GM18505 (cell line): ENCODE measurements at regions not wholly inside any gene's neighbourhood (a gene's known extent, or its start where the extent isn't known, plus 50 kb on each side); places are given as distances from the start of the nearest gene placed in this dataset.

Source experiments
- ATAC-seq: cut with Tn5 transposase; IDR thresholded peaks from one replicate; pipeline ENCODE4 v1.9.1; 2021; ENCODE audit not compliant: unreplicated experiment
- POLR2A ChIP-seq: IDR thresholded peaks from 4 replicates; pipeline ENCODE4 v1.6.1; 2011; ENCODE audit warnings: borderline replicate concordance; ENCODE audit not compliant: insufficient read depth, insufficient read length; ENCODE audit errors: extremely low read depth

DNA sequence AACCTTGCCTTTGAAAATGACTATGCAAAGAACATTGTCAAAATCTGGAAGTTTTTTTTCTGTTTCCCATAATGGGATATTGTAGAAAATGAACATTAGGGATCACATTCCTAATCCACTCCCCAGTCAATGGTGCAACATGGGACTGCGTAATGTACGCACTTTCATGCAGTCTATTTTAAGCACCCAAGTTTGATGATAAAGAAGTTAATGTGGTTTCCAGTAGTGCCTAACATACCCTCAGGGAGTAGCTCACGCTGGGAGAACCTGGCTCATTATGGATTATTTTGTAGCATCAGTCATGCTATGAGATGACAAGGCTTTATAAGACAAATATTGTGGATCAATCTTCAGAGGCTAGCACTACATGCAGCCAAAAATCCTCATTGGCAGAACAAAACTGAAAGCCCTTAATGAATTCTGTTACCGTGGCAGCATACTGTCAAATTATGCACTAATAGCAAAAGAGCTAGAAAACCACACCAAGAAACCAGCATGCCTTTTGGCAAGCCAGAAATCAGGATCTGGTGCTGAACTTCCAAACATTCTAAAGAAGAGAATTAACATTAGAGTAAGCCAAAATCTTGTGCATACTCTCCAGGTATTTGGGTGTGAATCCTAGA is 1392.8 kb upstream of the TENM3 start:
- no peak for ATAC-seq
- no peak for TF ChIP-seq POLR2A

DNA sequence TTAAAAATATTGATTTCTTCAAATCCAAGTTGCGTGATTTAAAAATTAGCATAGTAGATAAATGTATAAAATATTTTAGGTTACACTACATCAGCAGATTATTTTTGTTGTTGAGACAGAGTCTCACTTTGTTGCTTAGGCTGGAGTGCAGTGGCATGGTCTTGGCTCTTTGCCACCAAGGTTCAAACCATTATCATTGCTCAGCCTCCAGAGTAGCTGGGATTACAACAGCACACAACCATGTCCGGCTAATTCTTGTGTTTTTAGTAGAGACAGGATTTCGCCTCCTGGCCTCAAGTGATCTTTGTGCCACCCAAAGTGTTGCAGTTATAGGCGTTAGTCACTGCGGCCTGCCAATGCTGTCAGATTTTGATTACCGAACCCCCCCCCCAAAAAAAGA is 1390.5 kb upstream of the TENM3 start:
- TF ChIP-seq POLR2A: no peak
- ATAC-seq: no peak

DNA sequence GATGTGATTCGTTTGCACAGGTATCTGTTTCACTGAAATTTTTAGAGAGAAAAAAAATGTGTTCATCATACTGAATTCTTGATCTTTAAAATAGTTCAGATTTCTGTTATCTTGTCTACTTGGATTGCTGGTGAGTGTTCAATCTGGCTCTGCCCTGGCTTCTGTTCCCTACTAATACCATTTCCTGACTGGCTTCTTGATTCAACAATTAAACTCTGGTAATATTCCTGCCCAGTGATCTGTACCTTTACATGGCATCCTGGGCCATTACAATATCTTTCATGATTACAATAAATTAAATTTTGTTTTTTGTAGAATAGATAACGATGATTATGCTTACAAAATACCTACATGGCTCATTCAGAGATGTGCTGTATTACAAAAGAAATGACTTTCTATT is 1388.0 kb upstream of the TENM3 start:
- ATAC-seq: no peak
- no peak for TF ChIP-seq POLR2A

DNA sequence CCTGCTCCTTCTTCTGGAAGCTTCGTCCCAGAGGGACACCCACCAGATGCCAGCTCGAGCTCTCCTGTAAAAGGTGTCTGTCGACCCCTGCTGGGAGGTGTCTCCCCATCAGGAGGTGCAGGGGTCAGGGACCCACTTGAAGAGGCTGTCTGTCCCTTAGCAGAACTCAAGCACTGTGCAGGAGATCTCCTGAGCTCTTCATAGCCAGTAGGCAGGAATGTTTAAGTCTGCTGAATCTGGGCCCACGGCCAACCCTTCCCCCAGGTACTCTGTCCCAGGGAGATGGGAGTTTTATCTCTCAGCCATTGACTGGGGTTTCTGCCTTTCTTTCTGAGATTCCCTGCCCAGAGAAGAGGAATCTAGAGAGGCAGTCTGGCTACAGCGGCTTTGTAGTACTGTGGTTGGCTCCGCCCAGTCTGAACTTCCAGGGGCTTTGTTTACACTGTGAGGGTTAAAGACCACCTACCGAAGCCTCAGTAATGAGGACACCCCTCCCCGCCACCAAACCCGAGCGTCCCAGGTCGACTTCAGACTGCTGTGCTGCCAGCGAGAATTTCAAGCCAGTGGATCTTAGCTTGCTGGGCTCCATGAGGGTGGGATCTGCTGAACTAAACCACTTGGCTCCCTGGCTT is 1383.0 kb upstream of the TENM3 start:
- no peak for TF ChIP-seq POLR2A
- ATAC-seq: no peak

DNA sequence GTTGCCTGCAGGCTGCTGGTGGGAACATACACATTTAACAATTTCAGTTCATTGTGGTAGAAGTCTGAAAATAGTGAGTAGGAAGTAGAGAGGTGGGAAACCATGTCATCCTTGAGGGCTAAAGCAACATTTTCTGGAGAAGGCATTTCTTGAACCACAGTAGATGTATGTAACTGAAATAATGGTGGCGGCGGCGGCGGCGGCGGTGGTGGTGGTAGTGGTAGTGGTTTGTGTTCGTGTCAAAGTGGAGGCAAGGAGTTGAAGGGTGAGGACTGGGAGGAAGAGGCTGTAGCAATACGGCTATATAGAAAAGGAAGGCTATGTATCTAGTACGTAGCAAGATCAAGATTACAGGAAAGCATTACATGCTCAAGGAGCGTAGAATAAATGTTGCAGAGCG is 1381.6 kb upstream of the TENM3 start:
- TF ChIP-seq POLR2A: no peak
- ATAC-seq: no peak

DNA sequence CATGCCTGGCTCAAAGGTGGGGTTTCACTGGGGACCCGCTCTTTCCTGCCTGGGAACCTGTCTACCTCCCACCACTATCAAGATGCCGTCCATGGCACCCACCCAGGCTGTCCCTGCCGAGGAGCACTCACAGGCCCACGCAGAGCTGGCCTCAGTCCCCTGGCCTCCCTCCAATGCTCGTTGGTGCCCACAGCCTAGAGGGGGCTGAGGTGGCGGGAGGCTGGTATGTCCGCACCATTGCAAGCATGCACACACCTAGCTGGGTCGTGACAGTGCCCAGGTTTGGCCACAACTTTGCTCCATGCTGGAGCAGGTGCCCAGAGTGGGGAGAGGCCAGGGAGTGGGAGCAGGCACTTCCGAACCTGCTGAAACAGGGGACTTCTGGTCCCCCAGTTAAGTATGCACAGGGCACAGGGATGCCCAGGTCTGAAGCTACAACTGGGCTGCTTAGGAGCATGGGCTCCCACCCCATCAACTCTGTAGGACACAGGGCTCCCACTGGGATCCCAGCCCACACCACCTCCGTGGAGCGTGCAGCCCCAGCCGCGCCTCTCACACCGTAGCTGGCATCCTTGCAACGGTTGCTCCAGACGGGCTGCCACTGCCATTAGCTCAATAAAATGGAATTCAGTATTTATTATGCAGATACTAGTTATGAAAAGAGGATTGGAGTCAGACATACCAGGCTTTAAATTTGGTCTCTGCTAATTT is 1376.1 kb upstream of the TENM3 start:
- no peak for ATAC-seq
- TF ChIP-seq POLR2A: no peak

DNA sequence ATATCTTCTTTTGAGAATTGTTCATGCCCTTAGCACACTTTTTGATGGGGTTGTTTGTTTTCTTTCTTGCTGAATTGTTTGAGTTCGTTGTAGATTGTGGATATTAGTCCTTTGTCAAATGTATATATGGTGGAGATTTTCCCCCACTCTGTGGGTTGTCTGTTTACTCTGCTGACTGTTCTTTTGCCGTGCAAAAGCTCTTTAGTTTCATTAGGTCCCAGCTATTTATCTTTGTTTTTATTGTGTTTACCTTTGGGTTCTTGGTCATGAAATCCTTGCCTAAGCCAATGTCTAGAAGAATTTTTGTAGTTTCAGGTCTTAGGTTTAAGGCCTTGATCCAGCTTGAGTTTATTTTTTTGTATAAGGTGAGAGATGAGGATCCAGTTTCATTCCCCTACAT is 1372.6 kb upstream of the TENM3 start:
- no peak for TF ChIP-seq POLR2A
- no peak for ATAC-seq

DNA sequence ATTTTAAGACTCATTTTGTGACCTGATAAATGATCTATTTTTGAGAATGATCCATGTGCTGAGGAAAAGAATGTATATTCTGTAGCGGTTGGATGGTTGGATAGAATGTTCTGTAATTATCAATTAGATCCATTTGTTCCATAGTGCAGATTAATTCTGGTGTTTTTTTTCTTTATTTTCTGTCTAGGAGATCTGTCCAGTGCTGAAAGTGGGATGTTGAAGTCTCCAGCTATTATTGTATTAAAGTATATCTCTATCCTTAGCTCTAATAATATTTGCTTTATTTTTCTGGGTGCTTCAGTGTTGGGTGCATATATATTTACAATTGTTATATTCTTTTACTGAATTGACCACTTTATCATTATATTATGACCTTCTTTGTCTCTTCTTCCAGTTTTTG is 1344.9 kb upstream of the TENM3 start:
- TF ChIP-seq POLR2A: no peak
- no peak for ATAC-seq

DNA sequence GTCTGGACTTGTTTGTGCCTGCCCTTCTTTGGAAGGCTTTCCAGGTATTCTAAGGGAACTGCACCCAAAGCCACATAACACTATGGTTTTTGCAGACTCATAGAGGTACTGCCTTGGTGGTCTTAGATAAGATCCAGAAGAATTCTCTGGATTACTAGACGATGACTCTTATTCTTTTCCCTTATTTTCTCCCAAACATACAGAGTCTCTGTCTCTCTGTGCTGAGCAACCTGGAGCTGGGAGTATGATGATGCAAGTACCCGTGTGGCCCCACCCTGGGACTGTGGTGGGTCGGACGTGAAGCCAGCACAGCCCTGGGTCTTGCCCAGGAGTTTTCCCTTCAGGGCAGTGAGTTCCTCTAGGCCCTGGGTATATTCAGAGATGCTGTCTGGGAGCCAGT is 1342.4 kb upstream of the TENM3 start:
- ATAC-seq: no peak
- no peak for TF ChIP-seq POLR2A

DNA sequence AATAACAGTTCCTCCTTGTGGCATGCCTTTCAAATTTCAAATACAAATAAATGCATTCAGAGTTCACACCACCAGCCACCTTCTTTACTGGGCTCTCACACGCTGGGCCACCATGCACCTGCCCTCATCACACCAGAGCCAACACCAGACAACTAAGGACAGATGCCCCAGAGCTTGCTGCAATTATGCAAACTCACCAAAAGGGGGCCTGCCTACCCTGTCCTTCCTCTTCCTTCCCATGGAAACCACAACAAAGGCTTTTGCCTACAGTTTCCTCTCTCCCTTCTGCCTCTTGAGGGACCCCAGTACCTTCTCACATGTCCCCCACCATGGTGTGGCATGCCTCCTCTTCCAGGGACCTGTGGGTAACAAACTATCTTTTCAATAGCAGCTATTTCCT is 1333.9 kb upstream of the TENM3 start:
- no peak for ATAC-seq
- no peak for TF ChIP-seq POLR2A

DNA sequence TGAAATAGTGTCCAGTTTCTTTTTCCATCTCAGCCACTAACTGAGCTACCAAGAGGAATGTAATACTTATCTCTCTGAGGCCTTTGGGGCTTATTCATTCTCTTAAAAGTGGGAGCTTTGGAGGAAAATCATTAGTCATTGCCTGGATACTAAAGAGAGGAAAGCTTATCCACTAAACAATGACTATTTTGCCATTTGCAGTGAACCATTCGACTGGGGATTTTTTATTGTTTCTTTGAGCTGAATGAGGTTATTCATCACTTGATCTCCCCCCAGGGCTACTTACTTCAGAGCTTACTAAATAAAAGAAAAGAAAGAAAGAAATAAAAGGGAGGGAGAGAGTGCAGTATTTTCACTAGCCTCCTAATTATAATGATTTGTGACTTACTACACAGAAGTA is 1329.5 kb upstream of the TENM3 start:
- no peak for ATAC-seq
- no peak for TF ChIP-seq POLR2A

DNA sequence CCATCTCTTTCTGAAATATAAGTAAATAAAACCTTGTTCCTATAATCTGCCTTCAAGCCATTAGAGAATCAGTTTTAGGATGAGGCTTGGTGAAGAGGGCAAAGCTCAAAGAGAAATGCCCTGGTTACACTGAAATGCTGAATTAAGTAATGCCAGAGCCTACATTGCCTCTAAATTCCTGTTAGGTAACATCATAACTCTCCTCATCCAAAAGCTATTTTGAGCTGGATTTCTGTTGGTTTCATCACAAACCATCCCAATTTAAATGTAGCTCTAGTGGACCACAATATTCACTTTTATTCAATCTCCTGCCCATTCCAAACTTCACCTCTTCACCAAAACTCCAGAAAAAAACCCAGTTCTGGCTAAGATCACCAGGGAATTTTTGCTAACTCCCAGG is 1319.7 kb upstream of the TENM3 start:
- TF ChIP-seq POLR2A: no peak
- ATAC-seq: no peak

DNA sequence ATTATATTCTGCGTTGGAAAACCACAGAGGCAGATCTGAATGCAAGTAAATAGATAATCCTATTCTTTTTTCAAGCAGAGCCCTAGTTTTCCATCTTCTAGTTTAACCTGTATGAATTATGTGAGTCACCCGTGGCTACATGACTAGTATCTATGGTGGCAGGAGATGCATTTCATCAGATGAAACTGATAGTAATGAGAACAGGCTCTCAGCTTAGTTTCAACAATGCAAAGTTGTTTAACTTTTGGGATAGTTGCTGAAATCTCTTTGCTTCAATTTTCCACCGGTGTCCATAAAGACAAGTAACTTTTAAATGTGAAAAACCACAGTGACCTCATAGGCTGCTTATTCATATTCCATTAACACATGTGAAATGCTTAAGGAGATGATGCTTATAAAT is 1317.4 kb upstream of the TENM3 start:
- no peak for ATAC-seq
- TF ChIP-seq POLR2A: no peak

DNA sequence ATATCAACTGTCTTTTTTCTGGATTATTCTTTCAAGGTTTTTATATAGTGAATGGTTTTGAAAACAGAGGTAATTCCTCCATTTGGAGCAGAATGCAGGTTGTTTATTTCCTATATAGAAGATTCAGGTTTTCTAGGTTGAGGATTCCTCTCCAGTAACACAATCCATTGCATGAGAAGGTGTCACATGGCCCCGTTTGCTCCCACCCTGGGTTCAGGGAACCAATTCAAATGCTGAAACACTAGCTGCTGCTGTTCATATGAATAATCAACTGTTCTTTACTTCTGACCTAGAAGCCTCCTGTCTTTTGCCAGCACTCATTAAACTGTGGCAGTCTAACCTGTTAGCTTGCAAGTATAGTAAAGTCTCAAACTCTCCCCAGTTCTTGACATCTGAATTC is 1316.9 kb upstream of the TENM3 start:
- no peak for TF ChIP-seq POLR2A
- no peak for ATAC-seq
